ENCODE measurements at regions not wholly inside any gene's neighbourhood (a gene's known extent, or its start where the extent isn't known, plus 50 kb on each side); places are given as distances from the start of the nearest gene placed in this dataset.

DNA sequence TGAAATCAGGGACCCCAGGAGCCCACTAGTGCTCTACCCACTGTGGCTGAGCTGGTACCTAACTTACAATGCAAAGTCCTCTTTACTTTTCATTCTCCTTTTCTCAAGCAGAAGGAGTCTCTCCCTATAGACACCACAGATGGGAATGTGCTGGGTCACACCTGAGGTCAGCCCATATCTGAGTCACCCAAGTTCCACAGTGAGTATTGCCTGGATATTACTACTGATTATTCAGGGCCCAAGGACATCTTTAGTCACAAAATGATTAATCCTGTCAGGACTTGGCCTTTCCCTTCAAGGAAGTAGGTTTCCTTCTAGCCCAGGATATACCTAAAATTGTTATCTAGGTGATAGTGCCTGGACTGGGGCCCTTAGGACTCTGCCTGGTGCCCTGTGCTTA is 1305.2 kb downstream of the SI start:
- dilution Hi-C loops (cut with MboI; ENCODE audit: extremely low pct_ligation_motif_present, low sequenced_read_pairs): no loop called here
- Histone ChIP-seq H3K27me3 (ENCODE audit: control insufficient read depth in 2 of 2, insufficient read depth in 2 of 2, low read length in 2 of 2) (no peaks in the 10 kb centered on the region), H3K27ac (ENCODE audit: insufficient read depth, low read depth, low read length) (no peak overlapping the region), H3K79me2 (ENCODE audit: control insufficient read depth, insufficient read depth, low read length) (no peaks in the 10 kb centered on the region), H3K9me1 (replicated peaks; ENCODE audit: control insufficient read depth, extremely low read depth, insufficient read depth, low read length) (no peaks in the 10 kb centered on the region), H3K9ac (replicated peaks; ENCODE audit: extremely low read depth, insufficient read depth, low read length) (no peak overlapping the region), H3K4me3 (replicated peaks in 1 of 3; ENCODE audit: insufficient read depth in 1 of 3, low read depth in 1 of 3, low read length in 3 of 3) (no peak overlapping the region), H3K4me2 (ENCODE audit: insufficient read depth, low read length) (no peak overlapping the region), H3K36me3 (ENCODE audit: control insufficient read depth in 2 of 2, extremely low read depth in 1 of 2, insufficient read depth in 2 of 2, low read length in 2 of 2) (no peaks in the 10 kb centered on the region), H3K4me1 (ENCODE audit: control insufficient read depth, extremely low read depth, insufficient read depth, low read length) (no peaks in the 10 kb centered on the region), H2AFZ (ENCODE audit: low read depth, low read length) (no peak overlapping the region), H4K20me1 (replicated peaks; ENCODE audit: control insufficient read depth, extremely low read depth, insufficient read depth, low read length) (no peaks in the 10 kb centered on the region), H3K9me3 (replicated peaks; ENCODE audit: control insufficient read depth, insufficient read depth, low read length) (peaks cover 3% of the 10 kb centered on the region)
- intact Hi-C loops (cut with micrococcal nuclease): no loop called here
- DNase-seq (ENCODE audit: low read depth, low spot score): no peak
- no TSS peak for BruUV-seq (replicated peaks)
- TF ChIP-seq POLR2AphosphoS5 (IDR thresholded peaks at IDR 0.05; ENCODE audit: insufficient read depth, low read depth, low read length) (no peak), MYC (IDR thresholded peaks at IDR 0.05; ENCODE audit: low read depth, low read length) (no peak), POLR2A (IDR thresholded peaks at IDR 0.05; ENCODE audit: low read depth, low read length) (no peak), JUN (IDR thresholded peaks at IDR 0.05; ENCODE audit: borderline replicate concordance, insufficient read depth, insufficient read length, low read depth) (no peak), FOS (IDR thresholded peaks at IDR 0.05; ENCODE audit: borderline replicate concordance, insufficient read depth, low read length) (no peak), GATA2 (IDR thresholded peaks at IDR 0.05; ENCODE audit: insufficient read depth, insufficient read length, low read depth, low read length) (no peak), EZH2 (IDR thresholded peaks at IDR 0.05; ENCODE audit: borderline replicate concordance, low read depth, low read length, severe bottlenecking) (no peak)
- TF ChIP-seq, protein P1, sequence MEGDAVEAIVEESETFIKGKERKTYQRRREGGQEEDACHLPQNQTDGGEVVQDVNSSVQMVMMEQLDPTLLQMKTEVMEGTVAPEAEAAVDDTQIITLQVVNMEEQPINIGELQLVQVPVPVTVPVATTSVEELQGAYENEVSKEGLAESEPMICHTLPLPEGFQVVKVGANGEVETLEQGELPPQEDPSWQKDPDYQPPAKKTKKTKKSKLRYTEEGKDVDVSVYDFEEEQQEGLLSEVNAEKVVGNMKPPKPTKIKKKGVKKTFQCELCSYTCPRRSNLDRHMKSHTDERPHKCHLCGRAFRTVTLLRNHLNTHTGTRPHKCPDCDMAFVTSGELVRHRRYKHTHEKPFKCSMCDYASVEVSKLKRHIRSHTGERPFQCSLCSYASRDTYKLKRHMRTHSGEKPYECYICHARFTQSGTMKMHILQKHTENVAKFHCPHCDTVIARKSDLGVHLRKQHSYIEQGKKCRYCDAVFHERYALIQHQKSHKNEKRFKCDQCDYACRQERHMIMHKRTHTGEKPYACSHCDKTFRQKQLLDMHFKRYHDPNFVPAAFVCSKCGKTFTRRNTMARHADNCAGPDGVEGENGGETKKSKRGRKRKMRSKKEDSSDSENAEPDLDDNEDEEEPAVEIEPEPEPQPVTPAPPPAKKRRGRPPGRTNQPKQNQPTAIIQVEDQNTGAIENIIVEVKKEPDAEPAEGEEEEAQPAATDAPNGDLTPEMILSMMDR (IDR thresholded peaks at IDR 0.05; ENCODE audit: extremely low read depth in 1 of 2, insufficient read depth in 1 of 2, low read depth in 1 of 2, low read length in 2 of 2): no peak
- TF ChIP-seq, protein P2, sequence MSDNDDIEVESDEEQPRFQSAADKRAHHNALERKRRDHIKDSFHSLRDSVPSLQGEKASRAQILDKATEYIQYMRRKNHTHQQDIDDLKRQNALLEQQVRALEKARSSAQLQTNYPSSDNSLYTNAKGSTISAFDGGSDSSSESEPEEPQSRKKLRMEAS (IDR thresholded peaks at IDR 0.05; ENCODE audit: insufficient read depth, insufficient read length): no peak
- ChIA-PET POLR2A (no interaction called here), CTCF (no interaction called here)
- FAIRE-seq: no peak

Measured in endothelial cell of umbilical vein (primary cell).